Lower leg skin (tissue), 4 donors: ENCODE measurements at regions not wholly inside any gene's neighbourhood (a gene's known extent, or its start where the extent isn't known, plus 50 kb on each side); places are given as distances from the start of the nearest gene placed in this dataset.

Experiments used
- DNase-seq, 2 donors: peaks; one replicate each; pipeline ENCODE4 v3.0.0-alpha.2; 2019; ENCODE audit warnings: low spot score in 2 of 2
- H3K4me3 ChIP-seq: fragments of 200-600 bp; sonication (generic); 2 replicates; pipeline ENCODE4 v1.5.1; 2017; ENCODE audit warnings: mild to moderate bottlenecking, low read depth; ENCODE audit not compliant: poor library complexity, severe bottlenecking
- CTCF ChIP-seq, 3 donors: fragments of 450-650 bp; IDR thresholded peaks; one replicate each; pipeline ENCODE4 v1.5.1; 2016; ENCODE audit warnings: antibody characterized with exemption in 3 of 3, mild to moderate bottlenecking in 3 of 3, moderate library complexity in 2 of 3
- POLR2A ChIP-seq, 2 donors: fragments of 450-650 bp; IDR thresholded peaks; one replicate each; pipeline ENCODE4 v1.6.1; 2016 to 2017; ENCODE audit warnings: antibody characterized with exemption in 2 of 2, mild to moderate bottlenecking in 1 of 2, moderate library complexity in 1 of 2
- WGBS, 2 donors: methylation state at CpG; one replicate each; pipeline ENCODE4 v1.1.5; 2018; 5-methylcytosine and 5-hydroxymethylcytosine counted together
- intact Hi-C: fragments of 100-400 bp; cut with DNase I; formaldehyde crosslinking; loops from one replicate; pipeline ENCODE4 v1.15.0; 2023; ENCODE audit warnings: low total_unique reads

- WGBS, 2 donors: 84 to 93% methylated on average over 2 of the region's 2 CpGs
- DNase-seq: no peak
- TF ChIP-seq POLR2A (IDR thresholded peaks at IDR 0.05) (no peak), CTCF (IDR thresholded peaks at IDR 0.05) (no peak)
- H3K4me3 ChIP-seq: no peak overlapping the region
- intact Hi-C loops: no loop called here
These were observed 110.4 kb upstream of the MYCN start for GRCh38 chr2:15829985-15830384.

GRCh38 chr2:15830937-15831549 lies 109.3 kb upstream of the MYCN start:
- WGBS, 2 donors: 94 to 100% methylated on average over 1 of the region's 1 CpG
- TF ChIP-seq POLR2A (IDR thresholded peaks at IDR 0.05) (no peak), CTCF (IDR thresholded peaks at IDR 0.05) (no peak)
- no peak overlapping the region for H3K4me3 ChIP-seq
- no peak for DNase-seq
- intact Hi-C loops: no loop called here

- TF ChIP-seq CTCF (IDR thresholded peaks at IDR 0.05) (no peak), POLR2A (IDR thresholded peaks at IDR 0.05) (no peak)
- DNase-seq: no peak
- 90 to 93% methylated on average over 8 of the region's 8 CpGs for WGBS, 2 donors
- intact Hi-C loops: no loop called here
- no peak overlapping the region for H3K4me3 ChIP-seq
These were observed 108.2 kb upstream of the MYCN start for GRCh38 chr2:15832030-15832709.

DNA sequence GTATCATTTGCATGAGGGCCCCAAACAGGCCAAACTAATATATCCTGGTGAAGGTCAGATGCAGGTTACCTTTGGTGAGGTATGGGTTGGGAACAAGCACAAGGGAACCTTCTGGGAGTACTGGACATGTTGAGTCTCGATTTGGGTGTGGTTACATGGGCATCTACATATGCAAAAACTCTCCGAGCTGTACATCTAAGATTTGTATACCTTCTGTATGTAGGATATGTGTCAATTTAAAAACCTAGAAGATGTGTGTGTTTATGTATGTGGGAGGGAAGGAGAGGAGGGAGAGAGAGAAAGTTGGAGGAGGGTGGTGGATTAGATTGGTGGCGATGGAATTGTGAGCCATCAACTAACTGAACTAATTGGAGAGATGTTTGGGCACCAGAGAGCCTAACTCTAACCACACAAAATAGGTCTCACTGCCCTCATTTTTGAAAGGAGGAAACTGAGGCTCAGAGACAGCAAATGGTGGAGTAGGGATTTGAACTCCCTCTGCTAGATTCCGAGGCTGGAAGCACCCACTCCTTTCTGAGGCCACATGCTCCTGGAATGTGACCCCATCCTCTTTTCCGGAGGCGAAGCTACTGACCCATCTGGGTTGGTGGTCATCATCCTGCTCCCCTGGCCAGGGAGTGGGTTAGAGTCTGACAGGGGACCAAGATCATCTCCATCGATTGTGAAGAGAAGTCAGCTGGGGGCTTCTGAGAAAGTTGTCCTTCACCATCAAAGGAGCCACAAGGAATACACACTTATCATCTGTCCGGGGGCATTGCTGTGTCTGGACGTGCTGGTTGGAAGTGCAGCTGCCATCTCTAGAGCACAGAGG lies 107.3 kb upstream of the MYCN start:
- DNase-seq: no peak
- no peak overlapping the region for H3K4me3 ChIP-seq
- intact Hi-C loops: no loop called here
- TF ChIP-seq POLR2A (IDR thresholded peaks at IDR 0.05) (no peak), CTCF (IDR thresholded peaks at IDR 0.05) (no peak)
- WGBS, 2 donors: 76 to 77% methylated on average over 9 of the region's 9 CpGs

DNA sequence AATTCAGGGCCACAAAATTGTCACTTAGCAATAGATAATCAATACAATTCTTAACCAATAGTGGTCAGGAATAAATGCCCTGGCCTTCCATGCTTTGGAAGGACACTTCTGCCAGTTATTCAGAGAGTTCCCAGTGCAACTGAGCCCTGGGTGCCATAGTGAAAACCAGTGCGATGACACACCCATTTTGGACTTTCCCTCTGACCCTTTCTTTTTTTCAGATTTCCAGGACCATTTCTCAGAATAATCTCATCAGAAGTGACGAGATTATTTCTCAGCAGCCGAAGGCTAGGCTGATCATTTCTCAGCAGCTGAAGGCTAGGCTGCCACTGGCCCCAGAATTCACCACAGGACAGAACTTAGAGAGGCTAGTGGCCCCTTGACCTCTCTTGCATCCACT lies 106.6 kb upstream of the MYCN start:
- intact Hi-C loops: no loop called here
- no peak for DNase-seq
- TF ChIP-seq CTCF (IDR thresholded peaks at IDR 0.05): no peak
- no peak for TF ChIP-seq POLR2A (IDR thresholded peaks at IDR 0.05)
- H3K4me3 ChIP-seq: no peak overlapping the region
- WGBS, 2 donors: 91 to 98% methylated on average over 3 of the region's 3 CpGs
